ENCODE measurements at regions not wholly inside any gene's neighbourhood (a gene's known extent, or its start where the extent isn't known, plus 50 kb on each side); places are given as distances from the start of the nearest gene placed in this dataset.

DNA sequence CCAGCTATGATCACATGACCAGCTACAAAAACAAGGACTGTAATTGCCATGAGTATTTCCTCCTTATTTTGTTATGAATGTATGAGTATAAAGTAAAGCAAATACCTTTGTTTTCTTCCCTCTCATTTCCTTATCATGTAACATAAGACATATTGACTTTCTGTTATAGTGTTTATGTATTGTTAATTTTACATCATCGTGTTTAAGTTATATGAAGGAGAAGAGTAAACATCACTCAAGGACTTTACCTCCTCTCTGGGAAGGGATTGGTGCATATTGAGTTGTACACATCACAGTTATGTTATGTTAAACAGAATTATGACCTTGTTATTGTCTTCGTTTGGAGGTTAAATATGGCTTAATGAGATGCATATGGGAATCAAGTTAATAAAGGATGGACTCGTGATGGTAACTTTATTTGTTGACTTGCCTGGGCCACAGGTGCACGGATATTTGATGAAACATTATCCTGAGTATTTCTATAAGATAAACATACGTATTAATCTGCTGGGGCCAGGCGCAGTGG lies 57.3 kb upstream of the CNKSR3 start:
- no peak overlapping the region for H3T11ph ChIP-seq (ENCODE audit: low read length)

More for the DNA sequence above, 57.3 kb upstream of the CNKSR3 start:
- Histone ChIP-seq H2AK5ac (ENCODE audit: insufficient read length, low read length) (no peak overlapping the region), H3K9me3 (ENCODE audit: control insufficient read depth, low read depth, low read length) (no peaks in the 10 kb centered on the region), H2BK12ac (ENCODE audit: insufficient read length, low read depth, low read length) (no peak overlapping the region), H3K23ac (ENCODE audit: insufficient read length, low read depth, low read length) (no peak overlapping the region), H4K20me1 (ENCODE audit: control insufficient read depth, insufficient read depth, insufficient read length) (no peaks in the 10 kb centered on the region), H2AFZ (ENCODE audit: low read length) (no peak overlapping the region), H3K79me2 (ENCODE audit: insufficient read depth, low read length) (no peaks in the 10 kb centered on the region), H3K27me3 (ENCODE audit: insufficient read depth, low read length) (no peaks in the 10 kb centered on the region), H3K14ac (ENCODE audit: insufficient read depth, low read length) (no peak overlapping the region), H3K4me1 (ENCODE audit: insufficient read depth, low read length) (no peaks in the 10 kb centered on the region), H2BK20ac (ENCODE audit: low read depth, low read length, poor library complexity, severe bottlenecking) (no peak overlapping the region), H3K23me2 (ENCODE audit: insufficient read length, low read depth, low read length, poor library complexity, severe bottlenecking) (no peaks in the 10 kb centered on the region), H4K8ac (replicated peaks; ENCODE audit: insufficient read length, low read depth, low read length) (no peak overlapping the region), H4K91ac (ENCODE audit: insufficient read length, low read depth, low read length) (no peak overlapping the region), H3K79me1 (ENCODE audit: insufficient read depth, low read depth, low read length, poor library complexity, severe bottlenecking) (no peaks in the 10 kb centered on the region), H3K18ac (ENCODE audit: insufficient read length, low read depth, low read length) (no peak overlapping the region), H3K56ac (ENCODE audit: insufficient read length, low read depth, low read length) (no peak overlapping the region), H3K4me2 (ENCODE audit: insufficient read depth, insufficient read length, low read length) (no peak overlapping the region), H3K27ac (ENCODE audit: insufficient read length, low read depth, low read length) (no peak overlapping the region), H3K9ac (ENCODE audit: extremely low read depth, insufficient read length, low read length) (no peak overlapping the region), H2BK120ac (ENCODE audit: low read depth, low read length, poor library complexity, severe bottlenecking) (no peak overlapping the region), H4K5ac (ENCODE audit: insufficient read length, low read depth, low read length) (no peak overlapping the region), H3K4ac (ENCODE audit: low read depth, low read length) (no peak overlapping the region), H2BK5ac (ENCODE audit: insufficient read length, low read length) (no peak overlapping the region), H2BK15ac (ENCODE audit: low read depth, low read length) (no peak overlapping the region)
- WGBS (ENCODE audit: extremely low coverage, insufficient read length, low lambda C conversion rate), result no CpG with 5 or more reads among the region's 6 CpGs
- TF ChIP-seq, protein P1, sequence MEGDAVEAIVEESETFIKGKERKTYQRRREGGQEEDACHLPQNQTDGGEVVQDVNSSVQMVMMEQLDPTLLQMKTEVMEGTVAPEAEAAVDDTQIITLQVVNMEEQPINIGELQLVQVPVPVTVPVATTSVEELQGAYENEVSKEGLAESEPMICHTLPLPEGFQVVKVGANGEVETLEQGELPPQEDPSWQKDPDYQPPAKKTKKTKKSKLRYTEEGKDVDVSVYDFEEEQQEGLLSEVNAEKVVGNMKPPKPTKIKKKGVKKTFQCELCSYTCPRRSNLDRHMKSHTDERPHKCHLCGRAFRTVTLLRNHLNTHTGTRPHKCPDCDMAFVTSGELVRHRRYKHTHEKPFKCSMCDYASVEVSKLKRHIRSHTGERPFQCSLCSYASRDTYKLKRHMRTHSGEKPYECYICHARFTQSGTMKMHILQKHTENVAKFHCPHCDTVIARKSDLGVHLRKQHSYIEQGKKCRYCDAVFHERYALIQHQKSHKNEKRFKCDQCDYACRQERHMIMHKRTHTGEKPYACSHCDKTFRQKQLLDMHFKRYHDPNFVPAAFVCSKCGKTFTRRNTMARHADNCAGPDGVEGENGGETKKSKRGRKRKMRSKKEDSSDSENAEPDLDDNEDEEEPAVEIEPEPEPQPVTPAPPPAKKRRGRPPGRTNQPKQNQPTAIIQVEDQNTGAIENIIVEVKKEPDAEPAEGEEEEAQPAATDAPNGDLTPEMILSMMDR (conservative IDR thresholded peaks at IDR 0.05), result no peak
- no peak overlapping the region for H3K4me3 Mint-ChIP-seq
- no peaks in the 10 kb centered on the region for H3K36me3 Mint-ChIP-seq (ENCODE audit: insufficient read depth in 1 of 3, low read depth in 3 of 3)
- H3K27ac Mint-ChIP-seq, result no peak overlapping the region
- no peak for DNase-seq
- no peaks in the 10 kb centered on the region for H3K27me3 Mint-ChIP-seq (ENCODE audit: low read depth)
- H3K4me1 Mint-ChIP-seq, result no peaks in the 10 kb centered on the region
- H3K9me3 Mint-ChIP-seq, result no peaks in the 10 kb centered on the region

Measured in H9 (cell line).